Right lobe of liver (tissue), 4 donors: ENCODE measurements at regions not wholly inside any gene's neighbourhood (a gene's known extent, or its start where the extent isn't known, plus 50 kb on each side); places are given as distances from the start of the nearest gene placed in this dataset.

ENCODE experiments used
- CTCF ChIP-seq, 4 donors: fragments of 200-600 bp in 3 of 4; fragments of 450-650 bp in 1 of 4; IDR thresholded peaks; one replicate each; pipeline versions ENCODE4 v1.5.1 to v1.8.0; 2016 to 2022; ENCODE audit warnings: antibody characterized with exemption in 4 of 4, mild to moderate bottlenecking in 2 of 4
- POLR2A ChIP-seq: fragments of 450-650 bp; IDR thresholded peaks from one replicate; pipeline ENCODE4 v1.6.1; 2017; ENCODE audit warnings: antibody characterized with exemption, mild to moderate bottlenecking
- donor health status: DM: no; HTN: no; CAD: no.
- donor health status: DM: no; HTN: no; CAD: no.
- donor health status: DM: no; HTN: yes; CAD: no.

GRCh38 chr11:115921986-115922385 is 417.8 kb upstream of the CADM1 start:
- TF ChIP-seq CTCF (IDR thresholded peaks at IDR 0.05): no peak
- TF ChIP-seq POLR2A: no peak
